Caki2 (cell line): ENCODE measurements at regions not wholly inside any gene's neighbourhood (a gene's known extent, or its start where the extent isn't known, plus 50 kb on each side); places are given as distances from the start of the nearest gene placed in this dataset.
A peak's percentile ranks its signal among the peaks of the same experiment; 100 is the strongest.
"Not testable (repeated sequence)": the region's sequence is repeated elsewhere in the genome, so short reads cannot be mapped to it uniquely, and the experiment has no call there.

ENCODE experiments used
- DNase-seq: peaks from one replicate; pipeline ENCODE4 v3.0.0-alpha.2; 2015; ENCODE audit warnings: low read depth
- in situ Hi-C: cut with HindIII; loops from 2 replicates; pipeline ENCODE4 v1.10.0; 2016; ENCODE audit warnings: low sequenced_read_pairs, low pct_unique_long_range_greater_than_20kb, mixed read lengths

GRCh38 chr5:66293851-66294250 is 149.8 kb downstream of the SREK1 start:
- DNase-seq, in situ Hi-C loops: not testable (repeated sequence)

- in situ Hi-C loops = no loop called here
- DNase-seq = no peak
These were observed 155.4 kb downstream of the SREK1 start for GRCh38 chr5:66299463-66299862.

GRCh38 chr5:66302344-66302743 is 158.2 kb downstream of the SREK1 start:
- DNase-seq = no peak
- in situ Hi-C loops = no loop called here

GRCh38 chr5:66306105-66306843 is 162.2 kb downstream of the SREK1 start:
- in situ Hi-C loops = no loop called here
- peak; percentile 29 for DNase-seq

- no peak for DNase-seq
- in situ Hi-C loops = no loop called here
These were observed 162.8 kb downstream of the SREK1 start for GRCh38 chr5:66306844-66307315.

GRCh38 chr5:66307647-66308241 is 163.6 kb downstream of the SREK1 start:
- peak; percentile 23 for DNase-seq
- in situ Hi-C loops = no loop called here

- in situ Hi-C loops = no loop called here
- no peak for DNase-seq
These were observed 168.2 kb downstream of the SREK1 start for GRCh38 chr5:66312266-66312665.

- no peak for DNase-seq
- in situ Hi-C loops = no loop called here
These were observed 171.7 kb downstream of the SREK1 start for GRCh38 chr5:66315784-66316183.

GRCh38 chr5:66322786-66323528 is 178.9 kb downstream of the SREK1 start:
- DNase-seq = no peak
- in situ Hi-C loops = no loop called here

GRCh38 chr5:66323529-66323895 is 179.4 kb downstream of the SREK1 start:
- in situ Hi-C loops = no loop called here

GRCh38 chr5:66324357-66324756 is 180.3 kb downstream of the SREK1 start:
- no peak for DNase-seq
- in situ Hi-C loops = no loop called here

More at GRCh38 chr5:66323529-66323895, 179.4 kb downstream of the SREK1 start:
- DNase-seq = no peak

GRCh38 chr5:66326276-66326675 is 182.2 kb downstream of the SREK1 start:
- in situ Hi-C loops = no loop called here

GRCh38 chr5:66327008-66327407 is 182.9 kb downstream of the SREK1 start:
- in situ Hi-C loops = no loop called here
- DNase-seq = no peak

More at GRCh38 chr5:66326276-66326675, 182.2 kb downstream of the SREK1 start:
- DNase-seq = no peak

- DNase-seq = no peak
- in situ Hi-C loops = no loop called here
These were observed 185.0 kb downstream of the SREK1 start for GRCh38 chr5:66329078-66329477.

GRCh38 chr5:66333192-66333591 is 189.1 kb downstream of the SREK1 start:
- DNase-seq = no peak
- in situ Hi-C loops = no loop called here

- in situ Hi-C loops = no loop called here
- no peak for DNase-seq
These were observed 193.6 kb downstream of the SREK1 start for GRCh38 chr5:66337626-66338226.

- in situ Hi-C loops = no loop called here
- no peak for DNase-seq
These were observed 194.7 kb downstream of the SREK1 start for GRCh38 chr5:66338828-66339227.

GRCh38 chr5:66339896-66340295 is 195.8 kb downstream of the SREK1 start:
- in situ Hi-C loops = no loop called here
- no peak for DNase-seq

GRCh38 chr5:66340786-66341185 is 196.7 kb downstream of the SREK1 start:
- in situ Hi-C loops = no loop called here
- no peak for DNase-seq
